Psoas muscle (tissue), 7 donors: ENCODE measurements at regions not wholly inside any gene's neighbourhood (a gene's known extent, or its start where the extent isn't known, plus 50 kb on each side); places are given as distances from the start of the nearest gene placed in this dataset.

Experiments used
- ATAC-seq, 4 donors: fragments of 200-7000 bp; cut with Tn5 transposase; one replicate each; pipeline ENCODE4 v1.9.1; 2020; ENCODE audit warnings: moderate library complexity in 3 of 4, mild to moderate bottlenecking in 2 of 4
- DNase-seq, 2 donors: peaks; one replicate each; pipeline ENCODE4 v3.0.0-alpha.2; 2020
- H3K27ac ChIP-seq: fragments of 200-600 bp; one replicate; pipeline ENCODE4 v1.8.0; 2022
- H3K27me3 ChIP-seq, 3 donors: fragments of 200-600 bp in 1 of 3; one replicate each; pipeline versions ENCODE4 v1.6.1 to v1.8.0; 2013 to 2022; ENCODE audit warnings: low read length in 2 of 3, mild to moderate bottlenecking in 2 of 3, moderate library complexity in 1 of 3; ENCODE audit not compliant: insufficient read depth in 3 of 3
- H3K36me3 ChIP-seq, 2 donors: fragments of 200-600 bp in 1 of 2; one replicate each; pipeline versions ENCODE4 v1.6.1 to v1.8.0; 2013 to 2022; ENCODE audit warnings: low read depth in 1 of 2, mild to moderate bottlenecking in 1 of 2, moderate library complexity in 1 of 2; ENCODE audit not compliant: insufficient read depth in 1 of 2
- H3K4me1 ChIP-seq: fragments of 200-600 bp; one replicate; pipeline ENCODE4 v1.8.0; 2022
- H3K4me3 ChIP-seq: fragments of 200-600 bp; one replicate; pipeline ENCODE4 v1.8.0; 2022; ENCODE audit warnings: mild to moderate bottlenecking
- H3K9me3 ChIP-seq: fragments of 200-600 bp; one replicate; pipeline ENCODE4 v1.8.0; 2022
- WGBS, 3 donors: extraction: QIAGEN DNeasy Blood & Tissue Kit; methylation state at CpG; one replicate each; pipeline versions ENCODE4 v1.1.6 to v1.1.7; 2013; 5-methylcytosine and 5-hydroxymethylcytosine counted together
- intact Hi-C, 2 donors: fragments of 100-400 bp; cut with DNase I; formaldehyde crosslinking; loops; one replicate each; pipeline versions ENCODE4 v1.11.0 to v1.14.2; 2022
- TF ChIP-seq, protein P1 (sequence below): fragments of 200-600 bp; IDR thresholded peaks from one replicate; pipeline ENCODE4 v1.8.0; 2022; ENCODE audit warnings: antibody characterized with exemption
- donor health status: healthy with polysubstance abuse.
- donor health status: DM: no; HTN: no; CAD: no; lungs with moderate emphysema.
- donor health status: Bipolar disorder and iron deficiency.
- donor health status: healthy.
- donor health status: DM: yes; HTN: yes; CAD: no.
- donor health status: DM: no; HTN: no; CAD: no.
- donor health status: DM: yes; HTN: yes; CAD: no.

DNA sequence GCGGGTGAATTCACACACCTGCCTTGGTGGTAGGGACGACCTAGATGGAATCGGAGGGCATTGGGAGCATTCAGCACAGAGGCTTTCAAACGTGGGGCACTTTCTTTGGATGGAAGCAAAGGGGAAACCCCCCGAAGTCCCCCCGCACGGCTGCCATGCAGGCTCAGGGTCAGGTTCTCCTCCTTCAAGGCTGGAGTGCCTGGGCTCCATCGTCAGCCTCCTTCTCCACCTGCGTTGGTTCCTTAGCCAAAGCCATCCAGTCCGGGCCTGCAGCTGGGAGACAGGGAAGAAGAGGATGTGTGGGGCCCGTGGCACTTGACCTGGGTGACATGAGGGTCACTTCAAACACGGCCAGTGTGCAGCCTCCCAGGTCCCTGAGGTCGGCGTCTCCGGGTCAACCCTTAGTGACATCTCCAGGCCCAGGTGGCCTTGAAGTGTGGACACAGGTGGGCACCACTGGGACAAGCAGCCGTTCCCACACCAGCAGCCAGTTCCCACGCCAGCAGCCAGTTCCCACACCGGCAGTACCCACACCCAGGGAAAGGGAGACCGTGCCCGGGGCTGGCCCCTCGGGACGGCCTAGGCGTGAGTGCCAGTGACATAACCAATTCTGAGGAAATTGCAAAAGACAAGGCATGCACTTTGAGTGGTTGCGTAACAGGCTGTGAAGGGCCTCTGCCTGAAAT lies 116.0 kb downstream of the SOX1 start:
- Histone ChIP-seq H3K27ac (no peak overlapping the region), H3K27me3 (no peaks in the 10 kb centered on the region), H3K4me1 (no peaks in the 10 kb centered on the region), H3K9me3 (no peaks in the 10 kb centered on the region), H3K36me3 (no peaks in the 10 kb centered on the region), H3K4me3 (no peak overlapping the region)
- WGBS, 3 donors, result 58 to 64% (median 61%) methylated on average over 24 of the region's 24 CpGs
- TF ChIP-seq, protein P1, sequence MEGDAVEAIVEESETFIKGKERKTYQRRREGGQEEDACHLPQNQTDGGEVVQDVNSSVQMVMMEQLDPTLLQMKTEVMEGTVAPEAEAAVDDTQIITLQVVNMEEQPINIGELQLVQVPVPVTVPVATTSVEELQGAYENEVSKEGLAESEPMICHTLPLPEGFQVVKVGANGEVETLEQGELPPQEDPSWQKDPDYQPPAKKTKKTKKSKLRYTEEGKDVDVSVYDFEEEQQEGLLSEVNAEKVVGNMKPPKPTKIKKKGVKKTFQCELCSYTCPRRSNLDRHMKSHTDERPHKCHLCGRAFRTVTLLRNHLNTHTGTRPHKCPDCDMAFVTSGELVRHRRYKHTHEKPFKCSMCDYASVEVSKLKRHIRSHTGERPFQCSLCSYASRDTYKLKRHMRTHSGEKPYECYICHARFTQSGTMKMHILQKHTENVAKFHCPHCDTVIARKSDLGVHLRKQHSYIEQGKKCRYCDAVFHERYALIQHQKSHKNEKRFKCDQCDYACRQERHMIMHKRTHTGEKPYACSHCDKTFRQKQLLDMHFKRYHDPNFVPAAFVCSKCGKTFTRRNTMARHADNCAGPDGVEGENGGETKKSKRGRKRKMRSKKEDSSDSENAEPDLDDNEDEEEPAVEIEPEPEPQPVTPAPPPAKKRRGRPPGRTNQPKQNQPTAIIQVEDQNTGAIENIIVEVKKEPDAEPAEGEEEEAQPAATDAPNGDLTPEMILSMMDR, result no peak
- DNase-seq, result no peak
- no peak for ATAC-seq
- intact Hi-C loops, result no loop called here

DNA sequence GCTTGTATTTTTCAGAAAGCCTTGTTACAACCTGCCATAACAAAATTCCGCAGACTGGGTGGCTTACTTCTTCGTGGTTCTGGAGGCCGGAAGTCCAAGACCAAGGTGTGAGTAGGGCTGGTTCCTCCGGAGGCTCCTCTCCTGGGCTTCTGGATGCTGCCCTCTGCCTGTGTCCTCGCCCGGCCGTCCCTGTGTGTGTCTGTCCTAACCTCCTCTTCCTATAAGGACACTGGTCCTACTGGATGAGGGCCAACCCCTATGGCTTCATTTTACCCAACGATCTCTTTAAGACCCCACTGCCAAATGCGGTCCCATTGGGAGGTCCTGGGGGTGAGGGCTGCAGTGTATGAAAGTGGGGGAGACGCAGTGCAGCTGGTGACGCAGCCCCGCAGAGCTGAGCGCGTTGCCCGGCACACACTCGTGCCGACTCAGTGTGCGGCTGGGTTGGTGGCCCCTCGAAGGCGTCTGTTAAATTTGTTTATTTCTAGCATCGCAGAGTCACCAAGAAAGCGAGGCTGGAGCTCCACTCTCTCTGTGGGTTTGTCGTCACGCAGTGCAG lies 116.7 kb downstream of the SOX1 start:
- Histone ChIP-seq H3K27me3 (no peaks in the 10 kb centered on the region), H3K9me3 (no peaks in the 10 kb centered on the region), H3K4me3 (no peak overlapping the region), H3K36me3 (no peaks in the 10 kb centered on the region), H3K4me1 (no peaks in the 10 kb centered on the region), H3K27ac (no peak overlapping the region)
- 55 to 60% (median 59%) methylated on average over 24 of the region's 24 CpGs for WGBS, 3 donors
- ATAC-seq (no peak), DNase-seq (no peak)
- intact Hi-C loops, result no loop called here
- TF ChIP-seq, protein P1, result no peak

- DNase-seq (no peak), ATAC-seq (no peak)
- H3K4me1 ChIP-seq, result no peaks in the 10 kb centered on the region
- intact Hi-C loops, result no loop called here
- H3K9me3 ChIP-seq, result no peaks in the 10 kb centered on the region
- no peaks in the 10 kb centered on the region for H3K36me3 ChIP-seq
- no peak overlapping the region for H3K27ac ChIP-seq
- TF ChIP-seq, protein P1, result no peak
- no peak overlapping the region for H3K4me3 ChIP-seq
- H3K27me3 ChIP-seq, result no peaks in the 10 kb centered on the region
- WGBS, 3 donors, result 57 to 63% (median 59%) methylated on average over 14 of the region's 14 CpGs
These were observed 117.3 kb downstream of the SOX1 start for GRCh38 chr13:112184261-112184660.

- 86 to 91% (median 86%) methylated on average over 15 of the region's 15 CpGs for WGBS, 3 donors
- no peaks in the 10 kb centered on the region for H3K4me1 ChIP-seq
- no peaks in the 10 kb centered on the region for H3K27me3 ChIP-seq
- DNase-seq (no peak), ATAC-seq (no peak)
- TF ChIP-seq, protein P1, result no peak
- intact Hi-C loops, result no loop called here
- no peak overlapping the region for H3K27ac ChIP-seq
- no peak overlapping the region for H3K4me3 ChIP-seq
- no peaks in the 10 kb centered on the region for H3K36me3 ChIP-seq
- H3K9me3 ChIP-seq, result no peaks in the 10 kb centered on the region
These were observed 118.0 kb downstream of the SOX1 start for GRCh38 chr13:112184851-112185371.
